NCI-H2081 treated with DMSO at 0.1 percent for 48 hours (cell line): ENCODE measurements at regions not wholly inside any gene's neighbourhood (a gene's known extent, or its start where the extent isn't known, plus 50 kb on each side); places are given as distances from the start of the nearest gene placed in this dataset.
"Not testable (repeated sequence)": the region's sequence is repeated elsewhere in the genome, so short reads cannot be mapped to it uniquely, and the experiment has no call there.

Experiments
- DNase-seq: peaks from one replicate; lab custom pipeline; 2025; lab: John Stamatoyannopoulos, UW

DNA sequence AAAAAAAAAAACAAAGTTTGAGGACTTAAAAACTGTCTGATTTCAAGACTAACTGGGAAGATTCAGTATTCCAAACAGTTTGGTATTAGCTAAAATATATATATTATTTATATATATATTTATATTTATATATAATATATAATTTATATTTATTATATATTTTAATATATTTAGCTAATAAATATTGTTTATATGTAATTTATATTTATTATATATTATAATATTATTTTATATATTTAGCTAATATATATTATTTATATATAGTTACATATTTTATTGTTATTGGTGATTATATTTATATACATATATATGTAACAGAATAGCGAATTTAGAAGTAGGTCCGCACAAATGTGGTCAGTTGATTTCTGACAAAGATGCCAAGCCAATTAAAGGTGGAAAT, 480.2 kb upstream of the C1orf87 start:
- no peak for DNase-seq

DNA sequence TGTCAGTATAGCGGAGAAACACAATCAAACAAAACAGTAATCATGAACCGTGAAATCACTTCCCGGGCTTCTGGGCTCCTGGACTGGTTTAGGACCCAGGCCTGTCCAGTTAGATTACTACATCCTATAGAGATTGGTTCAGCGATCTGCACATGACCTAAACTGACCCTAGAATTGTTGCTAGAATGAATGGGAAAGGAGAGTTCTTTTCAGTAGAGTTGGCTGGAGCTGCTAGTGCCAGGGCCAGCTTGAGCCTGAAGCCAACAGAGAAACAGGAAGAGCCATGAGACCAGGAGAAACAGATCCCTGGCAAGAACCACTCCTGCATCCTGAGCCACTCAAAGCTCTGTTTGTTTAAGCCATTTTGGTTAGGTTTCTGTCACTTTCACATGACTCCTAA, 474.3 kb upstream of the C1orf87 start:
- DNase-seq: no peak

DNA sequence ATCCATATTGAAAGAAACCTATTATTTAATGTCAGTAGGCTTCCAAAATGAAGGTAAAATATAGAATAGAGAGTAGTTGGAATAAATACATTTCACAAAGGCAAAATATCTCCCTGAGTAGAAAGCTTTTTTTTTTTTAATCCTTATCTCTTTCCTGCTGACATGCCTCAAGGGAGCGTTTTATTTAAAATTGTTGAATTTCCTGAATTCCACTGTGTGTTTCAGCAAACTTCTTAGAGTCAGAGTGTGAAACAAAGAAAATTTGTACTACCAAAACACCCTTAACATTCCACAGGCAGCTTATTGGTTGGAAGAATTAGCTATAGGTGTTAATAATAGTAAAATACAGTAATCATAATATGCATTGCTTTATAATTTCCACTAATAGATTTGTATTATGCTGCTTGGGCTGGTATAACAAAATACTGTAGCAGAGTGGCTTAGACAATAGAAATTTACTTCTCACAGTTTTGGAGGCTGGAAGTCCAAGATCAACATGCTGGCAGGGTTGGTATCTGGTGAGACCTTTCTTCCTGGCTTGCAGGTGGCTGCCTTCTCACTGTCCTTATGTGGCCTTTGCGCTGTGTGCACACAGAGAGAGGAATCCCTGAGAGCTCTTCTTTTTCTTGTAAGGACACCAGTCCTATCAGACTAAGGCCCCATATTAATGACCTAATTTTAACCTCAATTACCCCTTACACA, 468.4 kb upstream of the C1orf87 start:
- no peak for DNase-seq

DNA sequence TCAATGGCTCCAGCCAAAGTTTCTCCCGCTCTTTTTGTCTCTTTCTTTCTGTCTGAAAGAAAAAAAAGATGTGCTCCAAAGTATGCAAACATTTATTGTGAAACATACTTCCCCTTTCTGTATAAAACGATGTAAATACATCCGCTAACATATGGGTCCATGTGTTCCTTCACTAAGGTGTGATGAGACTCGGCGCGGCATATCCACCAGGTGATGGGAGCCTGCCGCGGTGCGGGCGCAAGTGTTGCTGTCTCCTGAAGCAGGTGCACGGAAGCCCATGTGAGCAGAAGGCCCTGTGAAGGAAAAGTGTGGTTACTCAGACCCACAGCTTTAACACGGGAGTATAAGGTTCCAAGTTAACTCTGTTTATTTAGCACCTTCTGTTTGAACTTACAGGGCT, 466.6 kb upstream of the C1orf87 start:
- DNase-seq: no peak

DNA sequence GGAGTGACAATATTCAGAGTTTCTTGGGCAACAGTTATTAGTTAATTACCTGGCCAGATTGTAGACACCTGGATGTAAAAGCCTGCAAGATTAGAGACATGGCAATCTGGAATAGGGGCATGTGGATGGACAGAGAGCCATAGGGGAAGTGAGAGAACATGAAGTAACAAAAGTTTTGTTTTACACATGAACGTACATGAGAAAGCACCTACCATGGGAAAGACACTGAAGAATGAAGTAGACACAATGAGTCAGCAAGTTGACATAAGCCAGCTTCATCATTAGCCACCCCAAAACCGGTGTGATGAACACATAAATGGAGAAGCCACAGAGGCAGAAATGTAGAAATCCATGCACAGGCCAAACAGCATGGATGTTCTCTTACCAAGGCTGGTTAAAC, 462.1 kb upstream of the C1orf87 start:
- DNase-seq: no peak

DNA sequence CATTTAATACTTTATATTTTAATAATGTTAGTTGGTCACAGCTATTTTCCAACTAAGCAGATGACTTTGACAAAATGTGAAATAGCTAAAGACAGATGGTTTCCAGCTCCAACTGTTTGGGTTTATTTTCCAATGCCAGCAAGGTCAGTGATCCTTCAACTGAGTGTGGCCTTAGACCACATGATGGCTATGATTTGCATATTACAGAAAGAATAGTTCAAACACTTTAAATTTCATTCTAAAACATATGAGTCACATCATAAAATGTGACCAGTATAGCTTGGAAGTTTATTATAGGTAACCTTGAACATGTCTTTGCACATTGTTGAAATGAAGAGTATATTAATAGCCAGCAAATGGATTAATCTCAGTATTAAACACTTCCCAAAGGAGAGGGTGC, 454.0 kb upstream of the C1orf87 start:
- no peak for DNase-seq

DNA sequence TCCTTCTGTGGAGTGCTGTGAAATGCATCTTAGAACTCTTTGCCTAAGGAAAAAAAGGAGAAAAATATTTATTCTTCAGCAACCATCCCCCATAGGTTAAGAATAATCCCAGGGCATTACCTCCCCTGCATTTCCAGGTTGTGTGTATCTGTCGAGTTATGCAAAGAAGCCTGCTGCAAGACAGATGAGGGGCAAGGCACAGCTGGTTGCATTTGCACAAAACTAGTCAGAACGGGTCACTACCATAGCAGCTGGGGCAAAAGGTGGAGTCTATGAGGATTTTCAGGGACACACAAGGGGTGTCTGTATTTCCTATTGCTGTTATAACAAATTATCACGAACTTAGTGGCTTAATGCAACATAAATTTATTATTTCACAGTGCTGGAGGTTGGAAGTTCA, 443.4 kb upstream of the C1orf87 start:
- DNase-seq: no peak

DNA sequence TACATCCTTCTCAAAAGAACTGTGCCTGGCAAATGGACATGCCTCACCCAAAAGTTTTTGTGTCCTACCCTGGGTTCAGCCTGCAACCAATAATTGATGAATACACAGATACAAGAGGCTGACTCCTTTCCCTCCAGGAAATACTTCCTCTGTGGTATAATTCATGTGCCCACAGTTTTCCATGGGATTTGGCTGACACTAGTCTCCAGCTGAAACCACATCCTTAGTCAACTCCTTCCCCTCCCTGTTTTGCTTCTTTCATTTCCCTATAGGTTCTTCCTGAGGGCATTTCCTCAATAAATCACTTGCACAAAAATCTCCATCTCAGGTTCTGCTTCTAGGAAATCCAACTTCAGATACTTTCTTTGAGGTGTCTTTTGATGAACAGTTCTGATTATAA, 436.6 kb upstream of the C1orf87 start:
- no peak for DNase-seq

DNA sequence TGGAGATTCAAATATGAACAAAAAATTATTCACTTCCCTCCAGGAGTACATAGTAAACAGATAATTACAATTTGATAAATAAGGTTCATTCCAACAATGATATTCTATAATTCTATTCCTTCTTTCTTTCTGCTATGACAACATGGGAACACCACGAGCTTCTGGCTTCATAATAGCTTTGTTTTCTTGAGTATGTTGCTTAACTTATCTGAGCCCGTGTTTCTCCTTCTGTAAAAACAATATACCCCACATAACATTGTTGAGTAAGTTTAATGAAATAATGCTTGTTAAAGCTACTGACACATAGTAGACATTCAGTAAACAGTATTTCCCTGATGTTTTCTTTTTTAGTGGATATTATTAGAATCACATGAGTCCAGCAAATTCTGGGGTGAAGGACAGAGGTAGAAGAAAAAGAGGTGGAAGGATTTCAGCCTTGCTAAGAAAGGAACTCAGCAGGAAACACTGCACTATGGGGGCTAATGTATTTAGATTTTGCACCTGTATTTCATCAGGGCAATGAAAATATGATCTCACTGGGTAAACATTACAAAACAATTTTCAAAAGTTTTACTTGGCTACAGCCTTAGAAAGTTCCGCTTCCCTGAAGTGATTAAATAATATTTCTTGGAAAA, 430.8 kb upstream of the C1orf87 start:
- DNase-seq: no peak

DNA sequence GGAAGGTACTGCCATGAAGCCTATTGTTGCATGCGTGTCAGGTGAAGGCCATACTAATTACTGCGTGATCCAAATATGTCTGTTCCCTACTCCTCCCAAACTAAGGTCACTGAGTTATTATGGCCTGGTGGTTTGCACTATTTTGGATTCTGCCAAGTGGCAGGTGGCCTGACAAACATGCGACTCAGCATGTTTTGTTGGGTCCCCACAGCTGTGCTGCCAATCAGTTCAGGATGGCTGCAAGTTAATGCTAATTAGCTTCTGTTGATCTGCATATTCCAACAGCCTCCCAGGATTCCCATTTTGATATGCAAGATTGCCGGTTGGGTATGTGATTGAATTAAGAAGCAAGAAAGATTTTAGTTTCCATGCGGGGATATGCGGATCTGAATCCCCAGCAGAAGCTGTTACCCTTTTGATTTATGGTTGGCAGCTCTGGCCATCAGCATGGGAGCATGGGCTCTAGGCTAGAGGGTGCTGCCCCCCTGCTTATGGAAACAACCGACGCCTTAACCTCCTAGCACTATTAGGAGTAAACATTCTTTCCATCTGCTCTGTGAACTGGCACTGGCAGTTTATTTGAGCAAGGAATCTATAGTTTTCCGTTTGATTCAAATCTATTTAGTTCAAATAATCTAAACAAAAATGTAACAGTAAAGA, 429.8 kb upstream of the C1orf87 start:
- no peak for DNase-seq

DNA sequence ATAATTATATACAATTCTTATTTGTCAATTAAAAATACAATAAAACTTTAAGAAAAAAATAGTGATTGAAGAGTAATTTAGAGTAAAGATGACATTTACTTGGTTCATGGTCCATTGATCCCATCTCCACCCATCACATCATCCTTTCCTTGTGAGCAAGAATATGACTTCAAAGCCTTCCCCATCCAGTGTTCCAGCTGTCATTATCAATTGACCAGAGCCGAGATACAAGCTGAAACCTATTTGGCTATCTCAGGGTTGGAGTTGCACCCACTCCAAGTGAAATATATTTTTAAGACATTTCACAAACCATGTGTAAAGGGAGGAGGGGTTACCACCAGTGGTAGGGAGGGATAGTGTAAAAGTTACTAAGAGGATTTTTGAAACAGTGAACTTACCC, 428.9 kb upstream of the C1orf87 start:
- no peak for DNase-seq

DNA sequence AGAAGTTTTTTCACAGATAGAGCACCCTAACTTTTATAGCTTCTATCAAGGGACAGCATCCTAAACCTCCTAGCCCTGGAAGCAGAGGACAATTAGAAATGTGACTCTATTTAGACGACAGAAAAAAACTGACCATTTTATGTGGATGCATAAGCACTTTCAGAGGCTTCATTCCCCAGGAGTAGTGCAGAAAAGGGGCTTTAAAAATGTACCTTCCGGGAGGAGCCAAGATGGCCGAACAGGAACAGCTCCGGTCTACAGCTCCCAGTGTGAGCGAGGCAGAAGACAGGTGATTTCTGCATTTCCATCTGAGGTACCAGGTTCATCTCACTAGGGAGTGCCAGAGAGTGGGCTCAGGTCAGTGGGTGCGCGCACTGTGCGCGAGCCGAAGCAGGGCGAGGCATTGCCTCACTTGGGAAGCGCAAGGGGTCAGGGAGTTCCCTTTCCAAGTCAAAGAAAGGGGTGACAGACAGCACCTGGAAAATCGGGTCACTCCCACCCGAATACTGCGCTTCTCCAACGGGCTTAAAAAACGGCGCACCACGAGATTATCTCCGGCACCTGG, 416.4 kb upstream of the C1orf87 start:
- DNase-seq: not testable (repeated sequence)

DNA sequence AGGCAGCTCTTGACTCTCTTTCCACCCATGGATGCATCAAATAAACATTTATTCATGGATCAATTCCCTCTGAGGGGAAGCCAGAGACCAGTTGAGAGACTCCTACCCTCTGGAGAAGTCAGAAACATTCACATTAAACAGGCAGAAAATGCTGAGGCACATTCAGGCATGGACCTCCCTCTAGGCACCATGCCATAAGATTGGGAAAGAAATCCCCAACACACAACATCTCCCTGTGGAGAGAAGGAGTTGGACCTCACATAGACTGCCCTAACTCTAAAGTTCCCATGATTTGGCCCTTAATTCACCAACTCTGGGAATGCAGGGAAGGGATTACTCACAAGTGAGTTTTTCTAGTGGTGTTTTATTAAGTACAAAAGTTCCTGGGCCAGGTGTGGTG, 415.3 kb upstream of the C1orf87 start:
- no peak for DNase-seq

DNA sequence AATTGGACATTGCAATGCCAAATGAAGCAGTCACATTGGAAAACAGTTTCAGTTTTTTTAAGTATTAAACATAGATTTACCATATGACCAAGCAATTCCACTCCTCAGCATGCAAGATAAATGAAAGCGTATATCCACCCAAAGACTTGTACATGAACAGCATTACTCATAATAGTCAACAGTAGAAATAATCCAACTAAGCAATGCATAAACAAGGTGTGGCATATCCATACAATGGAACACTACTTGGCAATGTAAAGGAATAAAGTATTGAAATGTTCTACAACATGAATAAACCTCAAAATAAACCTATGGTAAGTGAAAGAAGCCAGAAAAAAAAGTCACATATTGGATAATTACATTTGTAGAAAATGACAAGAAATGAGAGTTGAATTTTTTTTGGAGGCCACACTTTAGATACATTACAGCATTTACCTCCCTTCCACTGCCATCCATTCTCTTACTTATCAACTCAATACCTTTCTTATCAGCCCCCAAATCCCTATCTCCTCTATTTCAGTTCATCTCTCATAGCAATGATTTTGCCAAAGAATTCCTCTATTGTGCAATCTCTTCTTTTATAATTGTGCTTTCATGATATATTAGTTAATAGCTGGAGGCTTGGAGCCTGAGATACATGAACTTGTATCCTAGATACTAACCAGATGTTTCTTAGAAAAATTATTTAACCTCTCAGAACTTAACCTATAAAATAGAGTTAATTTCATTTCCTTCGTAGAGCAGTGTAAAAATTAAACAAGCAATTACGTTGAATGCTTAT, 414.2 kb upstream of the C1orf87 start:
- no peak for DNase-seq

DNA sequence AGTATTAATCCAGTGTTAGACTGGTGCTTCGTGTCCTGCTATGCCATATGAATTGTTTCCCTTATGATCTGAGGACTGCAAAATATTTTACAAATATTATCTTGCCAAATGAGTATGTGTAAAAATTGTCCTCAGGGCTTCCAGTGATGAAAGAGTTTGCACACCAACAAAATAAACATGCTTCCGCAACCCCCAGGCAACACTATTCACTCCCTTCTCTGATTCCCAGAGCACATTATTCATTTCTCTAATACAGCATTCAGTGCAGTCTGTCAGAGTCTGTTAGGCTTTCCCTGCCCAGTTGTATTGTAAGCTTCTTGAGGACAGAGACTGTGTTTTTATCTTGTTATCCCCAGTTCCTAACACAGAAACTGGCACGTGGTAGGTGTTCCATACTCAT, 409.9 kb upstream of the C1orf87 start:
- DNase-seq: no peak

DNA sequence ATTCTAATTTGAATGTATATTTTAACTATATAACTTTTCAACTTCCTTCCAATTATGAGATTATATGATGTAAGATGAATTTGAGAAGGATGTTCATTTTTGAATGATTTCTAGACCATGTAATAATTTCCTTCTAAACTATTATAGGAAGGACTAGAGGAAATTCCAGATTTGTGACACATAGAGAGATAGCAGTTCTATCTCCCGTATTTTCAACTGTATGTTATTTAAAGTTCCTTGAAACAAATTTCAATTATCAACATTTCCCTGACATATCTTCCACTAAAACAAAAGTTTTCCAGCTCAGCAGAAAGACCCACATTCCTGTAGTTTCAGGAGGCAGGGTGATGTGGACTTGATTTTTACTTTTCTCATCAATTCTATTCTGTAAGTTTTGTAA, 396.7 kb upstream of the C1orf87 start:
- no peak for DNase-seq

DNA sequence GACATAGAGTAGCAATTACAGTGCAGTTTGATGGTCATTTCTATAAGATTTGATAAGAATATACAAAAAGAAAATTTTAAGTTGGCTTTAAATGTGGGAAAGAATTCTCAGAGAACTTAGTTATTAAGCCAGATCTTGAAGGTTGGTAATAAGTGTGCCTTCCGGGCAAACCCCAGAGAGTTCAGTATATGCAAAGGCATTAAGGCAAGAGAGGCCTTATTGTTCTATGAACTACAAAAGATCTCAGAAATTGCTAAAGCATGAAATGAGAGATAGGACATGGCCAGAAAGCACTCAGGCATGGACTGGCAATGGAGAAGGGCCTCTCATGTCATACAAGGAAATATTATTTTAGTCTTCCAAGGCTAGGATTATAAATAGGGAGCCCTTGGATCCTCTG, 390.2 kb upstream of the C1orf87 start:
- DNase-seq: no peak

DNA sequence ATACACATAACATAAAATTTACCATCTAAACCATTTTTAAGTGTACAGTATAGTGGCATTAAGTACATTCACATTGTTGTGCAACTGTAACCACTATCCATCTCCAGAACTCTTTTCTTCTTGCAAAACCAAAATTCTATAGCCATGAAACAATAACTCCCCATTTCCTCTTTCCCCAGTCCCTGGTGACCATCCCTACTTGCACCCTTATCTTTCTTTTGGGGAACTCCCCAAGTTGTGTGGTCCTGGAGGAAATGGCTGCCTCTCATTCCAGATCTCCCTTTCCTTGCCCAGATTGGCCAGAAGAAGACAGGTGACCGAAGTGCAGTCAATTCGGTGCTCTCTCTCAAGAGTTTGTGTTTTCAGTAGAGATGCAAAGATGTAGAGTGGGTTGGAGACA, 389.6 kb upstream of the C1orf87 start:
- DNase-seq: no peak

DNA sequence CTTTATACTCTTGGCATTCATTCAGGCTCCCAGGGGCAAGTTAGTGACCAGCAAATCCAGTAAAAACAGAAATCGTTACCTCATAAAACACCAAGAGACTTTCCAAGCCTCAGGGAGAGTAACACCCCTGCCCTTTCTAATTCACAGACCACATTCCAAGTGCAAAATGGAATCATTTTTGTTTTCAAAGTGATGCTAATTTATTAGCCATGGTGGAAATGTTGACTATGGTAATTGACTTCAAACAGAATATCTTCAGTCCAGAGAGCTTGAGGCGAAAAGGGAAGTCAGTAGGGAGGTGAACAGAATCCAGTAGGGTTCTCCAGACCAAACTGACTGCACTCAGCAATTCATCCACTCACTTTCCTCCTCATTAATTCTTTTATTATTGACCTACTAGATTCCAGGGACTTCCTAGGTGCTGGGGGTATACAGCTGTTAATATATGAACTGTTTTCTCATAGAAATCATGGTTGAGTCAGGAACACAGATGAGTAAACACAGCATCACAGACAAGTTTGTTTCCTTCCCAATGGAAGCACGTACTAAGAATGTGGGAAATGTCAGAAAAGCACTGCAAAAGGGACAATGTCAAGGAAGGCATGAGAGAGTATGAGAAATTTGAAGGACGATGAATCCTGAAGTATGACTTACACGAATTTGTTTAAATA, 388.5 kb upstream of the C1orf87 start:
- no peak for DNase-seq

DNA sequence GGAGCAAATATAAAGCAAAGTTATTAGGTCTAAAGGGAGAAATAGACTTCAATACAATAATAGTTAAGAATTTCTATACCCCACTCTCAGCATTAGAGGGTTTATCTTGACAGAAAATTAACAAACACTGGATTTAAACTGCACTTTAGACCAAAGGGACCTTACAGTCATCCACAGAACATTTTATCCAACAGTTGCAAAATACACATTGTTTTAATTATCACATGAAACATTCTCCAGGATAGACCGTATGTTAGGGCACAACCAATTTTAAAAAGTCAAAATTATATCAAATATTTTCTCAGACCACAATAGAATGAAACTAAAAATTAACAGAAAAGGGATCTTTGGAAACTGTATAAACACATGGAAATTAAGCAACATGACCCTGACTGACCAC, 384.5 kb upstream of the C1orf87 start:
- no peak for DNase-seq

DNA sequence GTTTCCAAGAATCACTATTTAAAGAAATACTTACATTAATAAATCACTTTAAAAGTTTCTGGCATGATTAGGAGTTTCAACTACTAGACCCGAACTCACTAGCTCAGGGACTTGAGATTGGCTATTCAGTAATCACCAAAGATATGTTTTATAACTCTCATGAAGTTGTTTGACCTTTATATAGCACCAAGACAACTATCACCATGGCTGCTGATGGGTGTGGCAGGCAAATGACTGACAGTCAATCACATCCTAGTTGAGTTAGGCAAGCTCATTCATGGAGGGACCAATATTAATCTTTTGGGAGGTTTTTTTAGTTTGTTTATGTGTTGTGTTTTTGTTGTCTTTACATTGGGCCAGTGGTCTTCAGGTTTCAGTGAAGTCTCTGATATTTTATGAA, 376.3 kb upstream of the C1orf87 start:
- no peak for DNase-seq

DNA sequence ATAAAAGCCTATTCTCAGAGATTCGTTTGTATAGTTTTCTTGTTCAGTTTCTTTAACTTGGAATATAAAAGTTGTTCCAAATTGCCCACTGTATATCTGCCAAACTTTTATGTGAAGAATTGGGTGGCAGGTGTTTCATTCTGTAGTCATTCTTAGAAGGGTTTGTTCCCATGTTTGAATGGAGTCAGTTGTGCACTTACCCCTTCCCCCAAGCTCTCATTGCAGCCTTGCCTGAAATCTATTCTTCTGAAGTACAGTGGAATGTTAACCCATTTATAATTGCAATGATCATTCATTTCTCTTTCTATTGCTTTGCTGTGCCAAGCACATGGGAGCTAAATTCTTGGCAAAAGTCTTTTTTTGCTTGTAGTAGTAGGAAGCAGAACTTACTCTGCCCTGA, 375.3 kb upstream of the C1orf87 start:
- no peak for DNase-seq
